Sciatic nerve (tissue), 2 donors: ENCODE measurements at regions not wholly inside any gene's neighbourhood (a gene's known extent, or its start where the extent isn't known, plus 50 kb on each side); places are given as distances from the start of the nearest gene placed in this dataset.
A peak's percentile ranks its signal among the peaks of the same experiment; 100 is the strongest.

ENCODE experiments used
- ATAC-seq: fragments of 200-7000 bp; cut with Tn5 transposase; one replicate; pipeline ENCODE4 v1.9.1; 2020; ENCODE audit warnings: mild to moderate bottlenecking, moderate library complexity
- DNase-seq: peaks from one replicate; pipeline ENCODE4 v3.0.0-alpha.2; 2020; ENCODE audit warnings: low spot score
- intact Hi-C: fragments of 100-400 bp; cut with DNase I; formaldehyde crosslinking; loops from one replicate; pipeline ENCODE4 v1.14.2; 2022
- donor health status: DM: no; HTN: no; CAD: no.
- donor health status: DM: no; HTN: no; CAD: no.

DNA sequence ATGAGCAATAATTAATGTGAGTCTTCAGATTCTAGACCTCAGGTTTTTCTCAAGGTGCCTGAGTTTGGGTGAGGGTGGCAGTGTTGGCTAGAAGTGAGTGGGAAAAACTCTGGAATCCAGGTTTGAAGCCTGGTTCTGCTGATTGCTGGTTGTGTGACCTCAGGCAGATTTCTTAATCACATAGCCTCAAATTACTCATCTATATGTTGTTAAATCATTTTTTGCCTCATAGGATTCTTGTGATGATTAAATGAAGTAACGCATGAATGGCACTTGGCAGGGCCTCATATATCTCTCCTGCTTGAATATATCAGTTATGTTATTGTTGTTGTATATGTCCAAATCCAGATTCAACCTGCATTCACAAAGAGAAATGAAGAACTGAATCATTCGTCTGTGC, 60.5 kb downstream of the NR2F2 start:
- ATAC-seq (no peak), DNase-seq (no peak)
- intact Hi-C loops = no loop called here

DNA sequence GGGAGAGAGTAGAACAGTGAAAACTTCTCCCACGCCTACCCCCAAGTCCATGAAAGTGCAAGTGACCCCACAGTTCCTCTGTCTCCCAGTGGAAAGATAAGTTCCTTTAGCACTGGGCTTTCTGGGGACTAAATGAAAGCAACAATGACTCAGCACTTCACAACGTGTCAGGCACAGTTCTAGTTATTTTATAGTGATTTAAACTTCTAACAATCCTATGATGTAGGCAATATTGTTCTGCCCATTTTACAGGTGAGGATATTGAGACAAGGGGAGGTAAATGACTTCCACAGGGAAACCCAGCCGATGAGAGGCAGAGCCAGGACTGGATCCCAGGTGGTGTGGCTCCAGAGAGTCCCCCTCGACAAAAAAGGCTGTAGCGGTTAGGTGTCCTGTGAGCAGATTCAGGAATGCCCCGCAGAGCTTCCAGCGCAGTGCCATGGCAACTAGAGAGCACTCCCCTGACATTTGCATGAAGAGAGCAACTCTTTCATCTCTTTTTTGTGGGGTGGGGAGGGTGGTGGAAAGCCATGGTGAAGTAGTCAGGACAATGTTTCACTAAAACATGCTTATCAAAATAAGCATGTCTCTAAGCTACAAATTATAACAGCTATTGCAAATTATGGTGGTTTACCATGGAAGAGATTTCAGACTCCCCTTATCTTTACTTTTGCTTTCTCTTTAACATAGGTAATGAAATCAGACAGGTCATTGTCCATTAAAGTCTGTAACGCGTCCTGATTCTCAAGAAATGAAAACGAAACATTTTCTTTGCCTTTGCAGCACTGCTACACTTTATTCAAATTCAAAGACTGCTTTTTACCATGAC, 62.1 kb downstream of the NR2F2 start:
- no peak for ATAC-seq
- intact Hi-C loops = no loop called here
- no peak for DNase-seq

DNA sequence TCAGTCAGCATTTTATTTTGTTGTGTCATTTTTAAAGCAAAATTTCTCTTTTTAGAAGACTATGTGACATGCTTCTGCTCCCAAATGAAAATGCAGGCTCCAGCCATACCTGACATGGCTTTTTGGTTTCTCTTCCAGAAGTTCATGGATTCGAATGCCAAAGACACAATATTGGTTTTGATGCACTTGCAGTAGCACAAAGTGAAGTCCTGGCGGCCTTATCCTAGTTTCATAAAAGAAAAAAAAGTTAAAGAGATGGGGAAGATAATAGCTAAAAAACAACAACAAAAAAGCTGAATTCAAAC, 62.7 kb downstream of the NR2F2 start:
- ATAC-seq = no peak
- intact Hi-C loops = no loop called here

DNA sequence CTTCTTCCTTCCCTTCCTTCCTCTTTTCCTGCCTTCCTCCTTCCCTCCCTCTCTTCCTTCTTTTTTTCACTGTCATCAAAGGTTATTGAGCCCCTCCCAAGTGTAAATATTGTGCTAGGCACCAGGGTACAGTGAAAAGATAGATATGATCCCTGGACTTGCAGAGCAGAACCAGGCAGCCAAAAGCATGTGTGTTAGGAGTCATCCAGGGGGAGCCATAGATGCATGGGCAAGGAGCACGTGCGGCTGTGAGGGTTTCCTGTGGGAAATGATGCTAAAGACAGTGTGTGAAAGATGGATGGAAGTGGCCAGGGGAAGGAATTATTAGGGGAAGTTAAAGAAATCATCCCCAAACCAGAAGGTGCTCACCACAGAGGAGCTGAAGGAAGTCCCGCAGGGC, 65.2 kb downstream of the NR2F2 start:
- ATAC-seq = peak; percentile 41
- no peak for DNase-seq
- intact Hi-C loops = no loop called here

More for the DNA sequence above, 62.7 kb downstream of the NR2F2 start:
- DNase-seq = no peak

DNA sequence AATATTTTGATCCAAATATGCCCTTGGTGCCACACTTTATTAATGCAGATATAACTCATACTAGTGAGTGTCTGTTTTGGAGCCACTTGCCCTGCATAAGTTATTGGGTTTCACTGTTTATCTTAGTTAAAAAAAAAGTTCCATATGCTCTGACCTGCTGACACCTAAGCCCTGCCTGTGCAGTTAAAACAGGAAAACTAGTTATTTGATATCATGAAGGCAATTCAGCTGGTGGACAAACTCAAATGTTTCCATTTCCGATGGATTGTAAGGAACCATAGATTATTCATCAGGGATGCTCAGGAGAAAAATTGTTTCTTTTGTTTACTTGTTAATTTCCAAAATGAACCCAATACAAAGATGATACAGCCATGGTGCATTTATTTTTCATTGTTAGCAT, 68.3 kb downstream of the NR2F2 start:
- DNase-seq (no peak), ATAC-seq (no peak)
- intact Hi-C loops = no loop called here

DNA sequence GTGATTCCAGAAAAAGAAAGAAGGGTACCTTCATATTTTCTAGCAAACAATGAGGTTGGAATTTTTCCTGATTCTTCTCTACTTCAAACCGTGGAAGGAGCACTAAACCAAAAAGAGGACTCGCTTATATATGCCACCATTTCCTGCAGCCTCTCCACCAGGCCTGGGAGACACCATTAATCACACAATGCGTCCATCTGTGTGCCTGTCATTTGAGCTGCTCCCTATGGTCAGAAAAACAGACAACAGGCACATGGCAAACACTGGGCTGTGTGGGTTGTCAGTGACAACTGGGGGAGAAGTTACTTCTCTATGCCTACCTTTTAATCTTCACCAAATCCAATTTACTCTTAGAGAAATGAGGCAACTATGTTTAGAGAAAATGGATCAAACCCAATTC, 71.9 kb downstream of the NR2F2 start:
- intact Hi-C loops = no loop called here
- ATAC-seq = no peak
- DNase-seq = no peak

DNA sequence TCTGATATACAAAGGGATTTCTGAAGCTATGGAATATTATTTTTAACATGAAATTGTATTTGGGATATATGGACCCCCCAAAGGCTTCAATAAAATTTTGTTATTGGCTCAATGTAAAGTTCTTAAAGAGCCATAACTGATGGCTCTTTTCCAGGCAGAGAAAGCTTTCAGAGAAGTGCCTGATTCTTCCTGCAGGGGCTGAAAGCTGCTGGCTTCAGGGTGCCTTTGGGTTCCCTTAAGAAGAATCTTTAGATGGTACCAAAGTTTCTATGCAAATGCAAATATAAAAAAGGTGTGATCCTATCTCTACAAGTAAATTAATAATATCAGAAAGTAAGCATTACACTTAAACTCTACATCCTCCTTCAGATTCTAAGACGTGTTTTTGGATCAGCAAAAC, 72.6 kb downstream of the NR2F2 start:
- DNase-seq = no peak
- intact Hi-C loops = no loop called here
- ATAC-seq = no peak

DNA sequence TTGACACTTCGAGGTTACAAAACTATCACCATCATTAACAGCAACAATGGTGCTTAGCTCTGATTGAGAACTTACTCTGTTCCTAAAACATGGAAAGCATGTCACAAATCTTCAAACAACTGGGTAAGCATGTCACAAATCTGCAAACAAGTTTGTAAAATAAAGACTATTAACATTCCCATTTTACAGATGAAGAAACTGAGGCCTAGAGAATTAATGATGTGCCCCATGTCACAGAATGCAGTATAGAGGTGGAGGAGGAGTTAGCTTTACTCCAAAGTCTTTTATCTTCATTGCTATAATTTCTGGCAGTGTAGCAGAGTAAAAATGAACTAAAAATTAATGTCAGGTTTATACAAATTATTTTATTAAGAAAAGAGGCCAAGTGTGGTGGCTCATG, 73.4 kb downstream of the NR2F2 start:
- DNase-seq = no peak
- intact Hi-C loops = no loop called here
- no peak for ATAC-seq

DNA sequence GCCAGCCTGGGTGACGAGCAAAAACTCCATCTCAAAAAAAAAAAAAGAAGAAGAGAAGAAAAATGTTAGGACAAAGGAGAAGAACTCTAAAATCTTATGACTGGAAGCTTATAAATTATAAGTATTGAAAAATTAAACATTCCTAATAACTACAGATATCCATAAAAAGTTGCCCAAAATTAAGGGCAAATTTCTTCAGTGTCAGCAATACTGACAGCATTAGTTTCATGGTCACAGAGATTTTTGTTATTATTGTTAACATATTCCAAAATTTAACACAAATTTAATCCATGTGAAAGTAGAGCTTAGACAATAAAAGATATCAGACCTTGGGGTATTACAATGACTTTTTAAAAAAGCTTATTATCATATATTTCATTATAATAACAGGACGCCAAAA, 74.1 kb downstream of the NR2F2 start:
- DNase-seq = no peak
- intact Hi-C loops = no loop called here
- ATAC-seq = no peak

DNA sequence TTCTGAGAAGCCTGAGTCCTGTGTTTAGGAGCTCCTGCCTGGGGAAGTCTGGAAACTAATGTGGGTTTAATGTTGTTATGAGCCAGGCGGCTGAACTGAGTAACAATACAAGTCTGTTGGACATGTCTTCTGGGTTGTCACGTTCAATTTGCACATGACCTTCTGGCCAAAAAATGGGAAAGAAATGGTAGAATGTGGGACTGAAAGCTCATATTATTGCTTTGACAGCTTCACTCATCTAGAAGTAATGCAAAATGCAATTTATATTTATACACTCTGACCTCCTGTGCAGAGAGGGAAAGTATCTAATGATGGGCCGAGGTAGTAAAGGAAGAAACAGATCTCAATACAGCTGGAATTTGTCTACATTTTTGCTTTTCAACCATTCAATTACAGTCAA, 75.8 kb downstream of the NR2F2 start:
- intact Hi-C loops = no loop called here
- no peak for DNase-seq
- ATAC-seq = no peak

DNA sequence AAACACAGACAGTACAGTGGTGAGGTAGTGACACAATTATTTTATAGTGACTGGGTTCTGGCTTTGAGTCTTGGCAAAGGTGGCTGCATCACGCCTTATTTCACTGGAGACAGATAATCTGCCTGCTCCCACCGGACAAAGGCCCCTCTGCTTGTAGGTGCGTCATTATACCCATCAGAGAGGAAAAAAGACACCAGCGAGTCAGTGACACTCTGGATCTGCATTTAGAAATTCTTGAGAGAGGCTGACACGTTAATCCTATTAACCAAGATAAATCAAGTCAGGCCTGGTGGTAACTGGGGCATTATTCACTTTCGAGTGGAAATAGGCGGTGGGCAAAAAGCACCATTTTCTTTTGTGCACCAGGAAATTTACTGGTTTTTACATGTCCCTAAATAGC, 76.2 kb downstream of the NR2F2 start:
- intact Hi-C loops = no loop called here
- no peak for ATAC-seq

DNA sequence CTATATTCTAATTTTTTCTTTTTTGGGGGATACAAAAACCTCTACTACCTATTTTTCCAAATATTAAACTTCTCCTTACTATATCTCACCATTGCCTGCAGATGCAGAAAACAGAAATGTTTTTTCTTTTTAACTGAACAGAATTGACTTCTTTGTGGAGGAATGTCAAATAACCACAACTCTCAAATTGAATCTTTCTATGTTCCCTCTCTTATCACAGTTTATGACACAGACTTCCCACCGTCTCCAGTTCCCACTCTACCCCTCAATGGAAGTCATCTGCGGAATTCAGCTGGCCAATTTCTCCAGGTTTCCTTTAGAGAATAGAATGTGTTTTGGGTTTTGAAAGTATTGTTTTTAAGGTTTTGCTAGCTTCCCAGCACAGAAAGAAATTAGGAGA, 77.0 kb downstream of the NR2F2 start:
- ATAC-seq (no peak), DNase-seq (no peak)
- intact Hi-C loops = no loop called here

More for the DNA sequence above, 76.2 kb downstream of the NR2F2 start:
- no peak for DNase-seq

DNA sequence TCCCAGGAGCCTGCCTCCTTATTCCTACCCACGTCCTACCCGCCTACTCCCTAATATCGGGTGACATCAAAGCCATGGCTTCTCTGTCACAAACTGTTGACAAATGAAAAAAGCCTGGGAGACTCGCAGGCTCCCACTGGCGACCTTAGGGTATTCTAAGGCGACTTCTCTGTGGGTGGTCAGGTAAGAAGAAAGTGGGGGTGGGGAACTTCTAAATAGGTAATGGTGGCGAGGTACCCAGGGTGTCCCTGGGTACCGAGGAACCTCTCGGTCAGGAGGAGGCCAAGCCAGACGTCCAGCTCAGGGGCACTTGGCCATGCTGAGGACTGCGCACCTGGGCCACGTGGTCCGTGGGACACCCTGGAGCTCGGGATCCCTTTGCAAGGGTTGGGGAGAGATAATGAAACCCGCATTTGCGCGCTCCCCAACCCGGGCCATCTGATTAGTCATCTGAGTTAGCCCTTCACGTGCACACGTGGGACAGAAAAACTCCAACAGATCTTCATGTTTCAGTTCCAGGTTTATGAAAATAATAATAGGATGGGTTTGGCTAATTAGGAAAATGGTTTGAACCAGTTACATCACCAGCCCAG, 78.2 kb downstream of the NR2F2 start:
- intact Hi-C loops = no loop called here
- ATAC-seq = peak; percentile 41
- DNase-seq = no peak

DNA sequence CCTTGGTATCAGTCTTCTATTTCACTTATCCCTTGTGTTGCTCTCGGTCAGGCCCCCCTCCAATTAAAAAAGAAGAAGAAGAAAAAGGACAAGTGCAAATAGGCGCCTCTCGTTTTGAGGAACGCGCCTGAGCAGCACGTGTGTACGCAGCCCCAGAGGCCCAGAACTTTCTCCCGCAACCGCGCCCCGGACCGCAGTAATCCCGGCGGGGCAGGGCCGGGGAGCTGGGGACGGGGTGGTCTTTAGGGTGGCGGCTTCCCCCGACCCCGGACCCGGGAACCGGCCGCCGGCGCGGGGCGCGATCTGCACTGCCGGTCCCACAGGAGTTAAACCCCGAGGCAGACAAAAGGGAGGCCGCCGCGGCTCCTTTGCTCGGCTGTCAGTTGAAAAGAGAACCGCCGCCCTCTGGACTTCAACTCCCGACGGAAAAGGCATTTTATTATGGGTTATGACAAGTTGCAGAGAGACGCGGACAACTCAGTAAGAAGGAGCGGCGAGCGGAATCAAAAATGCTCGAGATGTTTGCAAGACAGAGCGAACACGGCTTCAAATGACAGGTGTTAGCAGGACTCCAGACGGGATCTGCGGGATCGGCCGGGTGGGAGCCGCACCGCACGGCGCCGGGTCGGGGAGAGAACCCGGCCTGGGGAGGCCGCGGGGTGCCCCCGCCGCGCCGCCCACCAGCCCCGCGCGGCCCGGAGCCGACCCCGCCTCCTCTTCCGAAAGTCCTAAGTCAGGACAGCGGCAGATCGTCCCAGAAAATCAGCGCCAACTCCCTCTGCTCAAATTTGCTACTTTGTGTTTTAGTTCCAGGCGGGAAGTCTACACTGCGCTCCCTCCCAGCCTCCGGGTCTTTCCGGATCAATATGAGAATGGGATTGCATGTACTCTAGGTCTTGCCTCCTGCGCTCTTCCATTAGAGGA, 79.0 kb downstream of the NR2F2 start:
- intact Hi-C loops = loop anchor here (10.0 kb wide), 1 partner anchor 55 kb away; no protein-coding TSS in a partner anchor
- DNase-seq (no peak), ATAC-seq (peak; percentile 48)

DNA sequence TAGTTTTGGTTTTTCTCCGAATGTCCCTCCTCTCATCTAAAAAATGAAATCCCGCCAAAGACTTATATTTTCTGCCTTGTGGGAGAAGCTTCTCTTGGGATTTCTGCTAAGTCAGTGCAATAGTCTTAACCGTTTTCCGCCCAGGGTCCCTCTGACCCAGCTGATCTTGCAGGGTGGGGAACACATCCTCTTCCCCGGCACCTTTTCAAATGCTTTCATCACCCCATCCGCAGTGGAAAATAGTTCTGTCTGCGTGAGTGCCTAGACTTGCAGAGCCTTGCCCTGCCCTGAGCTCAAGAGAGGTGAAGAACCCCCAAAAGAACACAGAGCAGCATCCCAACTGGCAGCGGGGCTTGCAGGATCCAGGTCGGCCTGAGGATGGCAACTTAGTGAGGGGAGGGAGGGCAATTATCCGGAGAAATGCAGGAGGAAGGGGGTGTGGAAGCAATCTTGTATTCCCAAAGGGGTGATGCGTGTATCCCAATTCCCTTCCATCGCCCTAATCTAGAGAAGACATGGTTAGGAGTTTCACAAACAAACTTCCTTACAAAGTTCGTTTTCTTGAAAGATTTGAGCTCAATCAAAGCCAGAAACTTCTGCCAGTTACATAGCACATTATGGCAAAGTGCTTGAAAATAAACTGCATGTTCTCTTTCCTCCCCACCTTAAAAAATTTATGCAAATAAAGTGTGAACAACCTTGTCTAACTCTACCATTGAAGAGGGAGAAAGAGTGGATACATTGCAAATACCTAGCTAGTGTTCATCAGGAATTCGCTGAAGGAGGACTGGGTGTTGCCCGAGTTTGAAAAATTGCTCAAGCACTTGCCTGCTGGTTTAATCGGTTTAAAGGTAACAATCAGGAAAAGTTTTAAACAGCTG, 79.9 kb downstream of the NR2F2 start:
- DNase-seq (no peak), ATAC-seq (no peak)
- intact Hi-C loops = loop anchor here (10.0 kb wide), 1 partner anchor 56 kb away; no protein-coding TSS in a partner anchor

DNA sequence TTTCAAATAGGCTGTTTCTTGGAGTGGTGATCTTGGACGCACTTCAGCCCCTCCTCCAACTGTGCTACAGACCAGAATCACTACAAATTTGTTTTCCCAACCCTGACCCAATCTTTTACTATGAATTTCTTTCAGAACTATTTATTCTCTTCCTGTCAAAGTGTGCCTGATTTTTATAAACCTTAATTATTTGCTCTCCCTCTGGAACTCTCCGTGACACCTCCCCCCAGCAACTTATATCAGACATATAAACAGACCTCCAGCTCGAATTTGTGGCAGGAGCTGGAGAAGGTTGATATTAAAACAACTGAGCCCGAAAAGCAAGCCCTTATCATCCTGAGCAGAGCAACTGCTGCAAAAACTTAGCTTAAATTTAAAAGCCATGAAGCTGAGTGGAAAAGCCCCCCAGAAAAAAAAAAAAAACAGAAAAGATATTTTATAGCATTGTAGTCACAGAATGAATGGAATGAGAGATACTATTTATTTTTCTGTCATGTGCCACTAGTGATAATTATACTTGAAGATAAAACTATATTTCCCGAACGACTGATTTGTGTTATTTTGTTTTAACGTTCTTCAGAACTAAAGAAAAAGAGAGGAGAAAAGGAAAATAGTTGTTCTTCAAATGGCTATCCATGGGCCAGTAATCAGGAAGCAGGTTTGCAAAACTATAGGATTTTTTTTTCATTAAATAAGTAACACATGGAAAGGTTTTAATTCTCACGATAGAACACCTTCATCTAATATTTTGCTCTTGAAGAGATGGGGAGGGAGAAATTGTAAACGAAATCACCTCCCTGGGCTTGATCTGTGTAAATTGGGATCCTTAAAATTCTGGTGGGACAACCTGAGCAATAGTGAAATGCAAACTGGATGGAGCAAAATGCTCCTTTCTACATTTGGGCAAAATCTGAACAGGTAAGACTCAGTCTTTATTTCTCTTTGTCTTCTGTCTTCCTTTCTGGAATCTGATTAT, 80.8 kb downstream of the NR2F2 start:
- DNase-seq (no peak), ATAC-seq (no peak)
- intact Hi-C loops = loop anchor here (10.0 kb wide), 1 partner anchor 57 kb away; no protein-coding TSS in a partner anchor

DNA sequence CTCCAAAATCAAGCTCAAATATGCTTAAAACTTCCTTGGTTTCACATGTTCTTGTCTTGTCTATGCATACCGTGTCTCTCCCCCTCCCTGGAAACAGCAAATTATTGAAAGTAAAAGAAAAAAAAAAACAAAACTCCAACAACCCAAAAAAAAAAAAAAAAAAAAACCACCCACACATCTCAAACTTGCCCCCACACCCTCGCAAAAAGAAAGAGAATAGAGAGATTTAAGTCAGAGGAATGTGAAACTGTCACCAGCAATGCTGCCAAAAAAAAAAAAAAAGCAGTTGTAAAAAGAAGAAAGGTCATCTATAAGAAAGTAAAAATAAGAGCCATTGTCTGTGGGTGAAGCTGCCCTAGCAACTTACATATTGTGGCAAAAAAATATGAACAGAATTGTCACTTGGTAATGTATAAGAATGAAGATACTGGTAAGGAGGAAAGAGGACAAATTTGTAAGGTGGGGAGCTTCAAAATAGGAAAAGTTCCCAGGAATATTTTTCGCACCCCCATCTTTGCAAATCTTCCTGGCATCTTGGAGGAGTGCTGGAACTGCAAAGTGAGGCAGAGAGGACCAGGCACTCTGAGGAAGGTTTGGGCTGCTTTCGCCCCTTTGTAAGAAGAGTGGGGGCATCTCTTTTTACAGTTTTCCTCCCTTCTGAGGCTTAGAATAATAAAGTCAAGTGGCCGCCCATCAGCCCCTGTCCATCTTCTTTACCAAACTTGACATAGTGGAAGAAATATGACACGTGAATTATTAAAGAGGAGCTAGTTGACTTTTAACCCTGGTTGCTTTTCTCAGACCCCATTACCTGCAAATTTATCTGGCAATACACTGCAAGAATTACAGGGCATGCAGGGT, 81.8 kb downstream of the NR2F2 start:
- DNase-seq = no peak
- ATAC-seq = no peak
- intact Hi-C loops = loop anchor here (10.0 kb wide), 1 partner anchor 57 kb away; no protein-coding TSS in a partner anchor
